HepG2 (cell line): ENCODE measurements at regions not wholly inside any gene's neighbourhood (a gene's known extent, or its start where the extent isn't known, plus 50 kb on each side); places are given as distances from the start of the nearest gene placed in this dataset.

ENCODE experiments used
- ADNP ChIP-seq: sonication (generic); formaldehyde crosslinking; IDR thresholded peaks from 2 replicates; pipeline ENCODE4 v1.4.0; 2020; ENCODE audit warnings: missing genetic modification reagents
- CBFB ChIP-seq: sonication (generic); formaldehyde crosslinking; IDR thresholded peaks from 2 replicates; pipeline ENCODE4 v1.4.0; 2020; ENCODE audit warnings: missing genetic modification reagents
- E2F1 ChIP-seq: sonication (generic); formaldehyde crosslinking; IDR thresholded peaks from 2 replicates; pipeline ENCODE4 v1.5.0; 2020; ENCODE audit warnings: missing genetic modification reagents
- FOSL2 ChIP-seq: sonication (generic); formaldehyde crosslinking; IDR thresholded peaks from 2 replicates; pipeline ENCODE4 v1.4.0; 2020; ENCODE audit warnings: missing genetic modification reagents
- HDAC1 ChIP-seq: sonication (generic); formaldehyde crosslinking; IDR thresholded peaks from 2 replicates; pipeline ENCODE4 v1.5.1; 2020; ENCODE audit warnings: mild to moderate bottlenecking, missing genetic modification reagents
- IRF2 ChIP-seq: IDR thresholded peaks from 2 replicates; pipeline ENCODE4 v1.6.1; 2018; ENCODE audit warnings: missing genetic modification reagents, missing compliant biosample characterization
- KDM4B ChIP-seq: sonication (generic); formaldehyde crosslinking; IDR thresholded peaks from 2 replicates; pipeline ENCODE4 v1.4.0; 2020; ENCODE audit warnings: missing genetic modification reagents
- LCORL ChIP-seq, 2 experiments: fragments of 450-650 bp in 1 of 2; sonication (generic) in 1 of 2; formaldehyde crosslinking in 1 of 2; IDR thresholded peaks; 2 replicates each; pipeline versions ENCODE4 v1.5.0 to v1.6.1; 2017 to 2020; ENCODE audit warnings: antibody characterized with exemption in 1 of 2, missing genetic modification reagents in 1 of 2
- REST ChIP-seq, 2 experiments: IDR thresholded peaks; 2 replicates each; pipeline ENCODE4 v1.6.1; 2011 to 2012; ENCODE audit warnings: low read length in 2 of 2, borderline replicate concordance in 1 of 2, low read depth in 1 of 2, mild to moderate bottlenecking in 1 of 2, moderate library complexity in 1 of 2
- SP1 ChIP-seq, 2 experiments: fragments of 450-650 bp in 1 of 2; sonication (generic) in 1 of 2; formaldehyde crosslinking in 1 of 2; IDR thresholded peaks; 2 replicates each; pipeline versions ENCODE4 v1.4.0 to v1.6.1; 2016 to 2020; ENCODE audit warnings: missing genetic modification reagents in 1 of 2
- SUZ12 ChIP-seq: fragments of 150-350 bp; IDR thresholded peaks from 2 replicates; pipeline ENCODE4 v1.6.1; 2014; ENCODE audit warnings: low read depth, low read length
- TARDBP ChIP-seq: sonication (generic); formaldehyde crosslinking; IDR thresholded peaks from 2 replicates; pipeline ENCODE4 v1.8.0; 2022; ENCODE audit warnings: mild to moderate bottlenecking, missing genetic modification reagents
- ZFP37 ChIP-seq: sonication (generic); formaldehyde crosslinking; IDR thresholded peaks from 2 replicates; pipeline ENCODE4 v1.4.0; 2020; ENCODE audit warnings: missing genetic modification reagents, borderline replicate concordance
- ZFP82 ChIP-seq: sonication (generic); formaldehyde crosslinking; IDR thresholded peaks from 2 replicates; pipeline ENCODE4 v1.5.1; 2020; ENCODE audit warnings: mild to moderate bottlenecking, missing genetic modification reagents, borderline replicate concordance
- ZFP91 ChIP-seq: sonication (generic); formaldehyde crosslinking; IDR thresholded peaks from 2 replicates; pipeline ENCODE4 v1.9.0; 2022; ENCODE audit warnings: missing genetic modification reagents, mild to moderate bottlenecking, borderline replicate concordance
- ZFYVE20 ChIP-seq: sonication (generic); formaldehyde crosslinking; IDR thresholded peaks from 2 replicates; pipeline ENCODE4 v1.8.0; 2023; ENCODE audit warnings: low read depth, mild to moderate bottlenecking, moderate library complexity, missing genetic modification reagents, borderline replicate concordance
- ZIK1 ChIP-seq: sonication (generic); formaldehyde crosslinking; IDR thresholded peaks from 2 replicates; pipeline ENCODE4 v1.5.0; 2020; ENCODE audit warnings: mild to moderate bottlenecking, low read depth, missing genetic modification reagents, borderline replicate concordance
- ZNF276 ChIP-seq: sonication (generic); formaldehyde crosslinking; IDR thresholded peaks from 2 replicates; pipeline ENCODE4 v1.4.0; 2020; ENCODE audit warnings: mild to moderate bottlenecking, low read depth, missing genetic modification reagents
- ZNF446 ChIP-seq: sonication (generic); formaldehyde crosslinking; IDR thresholded peaks from 2 replicates; pipeline ENCODE4 v1.5.0; 2020; ENCODE audit warnings: mild to moderate bottlenecking, missing genetic modification reagents
- ZNF546 ChIP-seq: sonication (generic); formaldehyde crosslinking; conservative IDR thresholded peaks from 2 replicates; pipeline ENCODE4 v1.8.1; 2023; ENCODE audit warnings: mild to moderate bottlenecking, missing genetic modification reagents
- ZNF670 ChIP-seq: sonication (generic); formaldehyde crosslinking; IDR thresholded peaks from 2 replicates; pipeline ENCODE4 v1.8.0; 2022; ENCODE audit warnings: mild to moderate bottlenecking, missing genetic modification reagents, borderline replicate concordance
- ZNF7 ChIP-seq: IDR thresholded peaks from 2 replicates; pipeline ENCODE4 v1.6.1; 2016; ENCODE audit warnings: missing biosample characterization, missing genetic modification reagents

- TF ChIP-seq E2F1 (CRISPR knock-in tag) = no peak
- TF ChIP-seq REST (IDR thresholded peaks at IDR 0.05; ENCODE audit: borderline replicate concordance in 1 of 2, low read depth in 1 of 2, low read length in 2 of 2) = peak in 1 of 2 experiments; percentile 29; a peak in 1 of 4 replicates
- no peak for TF ChIP-seq LCORL (IDR thresholded peaks at IDR 0.05)
- TF ChIP-seq LCORL (CRISPR knock-in tag; IDR thresholded peaks at IDR 0.05) = 0 out of 2 replicates have a peak, but pooled peaks have one; percentile 25
- TF ChIP-seq ZNF7 (CRISPR knock-in tag) = no peak
- TF ChIP-seq FOSL2 (CRISPR knock-in tag) = peak; percentile 45
- peak; percentile 52; the same call in 1 of the 2 replicates for TF ChIP-seq HDAC1
- TF ChIP-seq SUZ12 = no peak
- TF ChIP-seq SP1 (IDR thresholded peaks at IDR 0.05) = no peak
- TF ChIP-seq SP1 (CRISPR knock-in tag; IDR thresholded peaks at IDR 0.05) = no peak
- TF ChIP-seq ZNF446 (CRISPR knock-in tag) = no peak
- TF ChIP-seq ZNF276 (CRISPR knock-in tag) = no peak
- TF ChIP-seq ZFYVE20 = no peak
- TF ChIP-seq KDM4B = 0 out of 2 replicates have a peak, but pooled peaks have one; percentile 51
- TF ChIP-seq TARDBP (CRISPR knock-in tag) = peak; percentile 38; the same call in 1 of the 2 replicates
- no peak for TF ChIP-seq ZNF670
- no peak for TF ChIP-seq ZFP82 (CRISPR knock-in tag)
- no peak for TF ChIP-seq ZFP37 (CRISPR knock-in tag)
- TF ChIP-seq CBFB (CRISPR knock-in tag) = no peak
- TF ChIP-seq ADNP (CRISPR knock-in tag) = no peak
- TF ChIP-seq ZIK1 (CRISPR knock-in tag) = no peak
- no peak for TF ChIP-seq ZFP91
- no peak for TF ChIP-seq ZNF546 (CRISPR knock-in tag)
- TF ChIP-seq IRF2 (CRISPR knock-in tag) = peak; percentile 11; the same call in 1 of the 2 replicates
Observed at GRCh38 chr5:116864157-116864837, 289.7 kb upstream of the SEMA6A start (continued).
